HCT116 (cell line): ENCODE measurements at regions not wholly inside any gene's neighbourhood (a gene's known extent, or its start where the extent isn't known, plus 50 kb on each side); places are given as distances from the start of the nearest gene placed in this dataset.
"Not testable (repeated sequence)": the region's sequence is repeated elsewhere in the genome, so short reads cannot be mapped to it uniquely, and the experiment has no call there.

Experiments used
- CTCF ChIP-seq, 3 experiments: fragments of 200-600 bp in 1 of 3; sonication (generic) in 1 of 3; IDR thresholded peaks in 2 of 3; conservative IDR thresholded peaks in 1 of 3; 2 replicates each; pipeline ENCODE4 v1.5.1; 2012 to 2017; ENCODE audit warnings: low read depth in 2 of 3, low read length in 2 of 3, antibody characterized with exemption in 1 of 3, borderline replicate concordance in 1 of 3, control low read depth in 1 of 3, mild to moderate bottlenecking in 1 of 3, mixed read lengths in 1 of 3, mixed run types in 1 of 3, moderate library complexity in 1 of 3; ENCODE audit not compliant: insufficient read depth in 1 of 3
- EGR1 ChIP-seq: IDR thresholded peaks from 2 replicates; pipeline ENCODE4 v1.6.1; 2012; ENCODE audit warnings: low read depth
- POLR2AphosphoS5 ChIP-seq: IDR thresholded peaks from 2 replicates; pipeline ENCODE4 v1.6.1; 2011; ENCODE audit warnings: mild to moderate bottlenecking, low read depth, low read length, moderate library complexity
- REST ChIP-seq: IDR thresholded peaks from 2 replicates; pipeline ENCODE4 v1.6.1; 2012; ENCODE audit warnings: low read depth
- ZFX ChIP-seq: fragments of 450-650 bp; IDR thresholded peaks from 2 replicates; pipeline ENCODE4 v1.6.1; 2017

- not testable (repeated sequence) for TF ChIP-seq CTCF (IDR thresholded peaks at IDR 0.05 in 2 of 3, conservative IDR thresholded peaks at IDR 0.05 in 1 of 3; ENCODE audit: borderline replicate concordance in 1 of 3, insufficient read depth in 1 of 3, low read depth in 2 of 3, low read length in 2 of 3); POLR2AphosphoS5; EGR1; ZFX; REST
Observed at GRCh38 chr3:99555885-99556284, 82.5 kb upstream of the COL8A1 start.
